Cerebellar nuclear complex (tissue), 1 donor: ENCODE measurements at regions not wholly inside any gene's neighbourhood (a gene's known extent, or its start where the extent isn't known, plus 50 kb on each side); places are given as distances from the start of the nearest gene placed in this dataset.

ENCODE experiments used
- DNase-seq, 2 experiments: peaks; one replicate each; lab custom pipeline; 2025; lab: John Stamatoyannopoulos, UW

DNA sequence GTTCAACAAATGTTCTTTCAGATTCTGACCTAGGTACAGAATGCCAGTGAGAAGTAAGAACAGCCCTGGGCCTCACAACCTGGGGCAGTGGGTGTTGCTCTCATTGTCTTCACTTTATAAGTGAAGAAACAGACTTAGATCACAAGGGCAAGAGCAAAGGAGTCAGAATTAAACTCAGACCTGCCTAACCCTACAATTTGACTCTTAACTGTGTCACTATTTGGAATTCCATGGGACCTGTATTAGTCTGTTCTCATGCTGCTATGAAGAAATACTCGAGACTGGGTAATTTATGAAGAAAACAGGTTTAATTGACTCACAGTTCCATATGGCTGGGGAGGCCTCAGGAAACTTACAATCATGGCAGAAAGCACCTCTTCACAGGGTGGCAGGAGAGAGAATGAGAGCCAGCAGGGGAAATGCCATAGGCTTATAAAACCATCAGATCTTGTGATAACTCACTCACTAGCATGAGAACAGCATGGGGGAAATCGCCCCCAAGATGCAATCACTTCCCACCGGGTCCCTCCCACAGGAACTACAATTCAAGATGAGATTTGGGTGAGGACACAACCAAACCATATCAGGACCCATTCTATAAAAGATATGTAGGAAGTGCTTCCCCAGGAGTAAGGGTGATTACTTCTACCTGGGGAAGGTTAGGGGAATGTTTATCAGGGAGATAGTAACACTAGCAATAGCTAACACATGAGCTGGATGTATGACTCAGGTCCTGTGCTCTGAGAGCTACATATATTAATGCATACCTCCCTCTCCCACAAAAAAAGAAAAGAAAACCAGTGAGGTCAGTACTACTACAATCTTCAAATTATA, 270.1 kb downstream of the SOX9 start:
- DNase-seq: no peak

GRCh38 chr17:72392056-72393010, 271.5 kb downstream of the SOX9 start:
- no peak for DNase-seq

- DNase-seq: no peak
Observed at GRCh38 chr17:72393553-72393952, 272.7 kb downstream of the SOX9 start.

GRCh38 chr17:72394531-72394930, 273.7 kb downstream of the SOX9 start:
- DNase-seq: no peak

DNA sequence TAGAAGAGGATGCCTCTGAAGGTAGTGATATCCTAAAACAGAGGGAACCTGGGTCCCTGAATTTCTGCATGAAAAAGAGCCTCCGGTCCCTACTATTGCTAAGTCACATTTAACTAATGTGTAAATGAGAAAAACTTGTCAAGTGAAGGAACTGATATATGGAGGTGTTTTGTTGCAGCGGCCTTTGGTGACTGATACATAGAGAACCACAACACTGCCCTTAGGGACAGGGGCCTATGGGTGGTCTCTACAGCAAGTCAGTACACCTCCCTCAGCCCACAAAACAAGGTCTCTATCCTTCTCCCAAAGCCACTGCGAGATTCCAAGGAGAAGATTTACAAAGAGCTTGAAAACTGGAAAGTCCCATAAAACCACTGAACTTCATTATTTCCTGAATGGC, 275.3 kb downstream of the SOX9 start:
- no peak for DNase-seq

GRCh38 chr17:72397223-72397667, 276.4 kb downstream of the SOX9 start:
- DNase-seq: no peak

- DNase-seq: no peak
Observed at GRCh38 chr17:72397687-72398086, 276.9 kb downstream of the SOX9 start.

DNA sequence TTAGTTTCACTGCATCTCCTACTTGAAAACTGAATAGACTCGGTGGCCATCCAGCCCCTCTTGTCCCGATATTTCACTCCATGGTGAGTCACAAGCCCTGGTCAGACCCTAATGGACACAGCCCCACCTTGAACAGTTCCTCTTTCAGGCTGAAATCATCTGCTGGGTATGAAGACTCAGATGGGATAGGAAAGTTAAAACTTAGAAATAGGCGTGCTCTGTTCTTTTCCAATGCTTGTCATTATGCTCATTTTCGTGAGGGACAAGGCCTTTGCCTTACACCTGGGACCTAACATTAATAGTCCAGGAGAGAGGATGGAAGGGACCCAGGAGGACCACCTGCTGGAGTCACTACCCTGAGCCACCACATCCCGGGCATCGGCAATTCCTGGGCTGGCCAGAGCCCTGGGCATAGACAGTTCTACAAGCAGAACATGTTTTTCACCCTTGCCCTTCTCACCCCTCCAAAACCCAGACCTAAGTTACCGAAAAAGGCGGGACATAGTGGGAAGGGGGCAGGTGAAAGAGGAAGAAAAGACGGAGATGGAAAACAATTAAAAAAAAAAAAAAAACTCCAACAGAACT, 278.3 kb downstream of the SOX9 start:
- DNase-seq: no peak

DNA sequence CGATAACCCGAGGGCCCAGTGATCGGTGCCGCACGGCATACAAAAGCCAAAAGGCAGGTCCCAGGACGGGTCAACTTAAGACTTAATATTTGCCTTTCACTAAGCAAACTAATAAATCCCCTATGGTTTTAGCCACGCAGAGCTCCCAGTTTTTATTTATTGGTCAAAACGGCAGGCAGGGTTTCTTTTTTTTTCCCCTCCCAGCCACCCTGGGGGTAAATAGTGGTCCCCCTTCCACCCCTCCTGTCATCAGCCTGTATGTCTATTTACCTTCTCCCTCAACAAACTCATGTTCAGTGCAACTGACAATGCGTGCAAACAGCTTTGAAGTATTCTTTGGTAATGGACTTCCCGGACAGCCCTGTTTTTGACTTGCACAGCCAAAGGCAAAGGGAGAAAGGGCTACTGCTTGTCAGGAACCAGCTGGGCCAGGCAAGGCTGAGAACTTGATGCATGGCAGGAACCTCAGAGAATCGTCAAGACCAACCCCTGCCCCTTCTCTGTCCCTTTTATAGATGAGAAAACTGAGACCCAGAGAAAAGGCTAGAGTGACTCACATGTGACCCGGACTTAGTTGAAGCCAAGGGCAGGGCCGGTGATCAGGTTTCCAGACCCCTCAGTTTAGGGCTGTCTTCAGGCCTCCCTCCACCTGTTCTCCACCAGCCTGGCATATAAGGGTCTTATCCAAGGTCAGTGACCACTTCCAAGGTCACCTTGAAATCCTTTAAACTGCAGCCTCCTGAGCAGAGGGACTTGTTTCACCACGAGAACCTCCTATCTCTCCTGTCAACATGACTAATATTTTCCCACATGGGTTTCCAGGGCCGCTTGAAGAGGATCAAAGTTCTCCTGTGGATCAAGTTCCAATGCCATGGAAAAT, 279.0 kb downstream of the SOX9 start:
- no peak for DNase-seq

DNA sequence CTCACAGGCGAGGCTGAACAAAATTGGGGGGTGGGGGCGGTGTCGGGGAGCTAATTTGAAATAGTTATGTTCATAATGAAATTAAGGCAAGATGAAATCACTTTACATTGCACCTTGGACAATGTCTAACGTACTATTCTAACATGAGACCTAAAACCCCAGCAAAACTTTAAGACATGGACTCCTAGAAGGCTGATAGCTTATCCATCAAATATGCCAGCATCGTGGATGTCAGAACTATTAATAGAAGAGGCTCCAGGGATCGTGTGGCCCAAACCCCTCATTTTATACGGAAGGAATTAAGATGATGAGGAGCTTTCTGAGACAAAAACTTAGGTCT, 279.6 kb downstream of the SOX9 start:
- no peak for DNase-seq

GRCh38 chr17:72400863-72401262, 280.0 kb downstream of the SOX9 start:
- DNase-seq: no peak

DNA sequence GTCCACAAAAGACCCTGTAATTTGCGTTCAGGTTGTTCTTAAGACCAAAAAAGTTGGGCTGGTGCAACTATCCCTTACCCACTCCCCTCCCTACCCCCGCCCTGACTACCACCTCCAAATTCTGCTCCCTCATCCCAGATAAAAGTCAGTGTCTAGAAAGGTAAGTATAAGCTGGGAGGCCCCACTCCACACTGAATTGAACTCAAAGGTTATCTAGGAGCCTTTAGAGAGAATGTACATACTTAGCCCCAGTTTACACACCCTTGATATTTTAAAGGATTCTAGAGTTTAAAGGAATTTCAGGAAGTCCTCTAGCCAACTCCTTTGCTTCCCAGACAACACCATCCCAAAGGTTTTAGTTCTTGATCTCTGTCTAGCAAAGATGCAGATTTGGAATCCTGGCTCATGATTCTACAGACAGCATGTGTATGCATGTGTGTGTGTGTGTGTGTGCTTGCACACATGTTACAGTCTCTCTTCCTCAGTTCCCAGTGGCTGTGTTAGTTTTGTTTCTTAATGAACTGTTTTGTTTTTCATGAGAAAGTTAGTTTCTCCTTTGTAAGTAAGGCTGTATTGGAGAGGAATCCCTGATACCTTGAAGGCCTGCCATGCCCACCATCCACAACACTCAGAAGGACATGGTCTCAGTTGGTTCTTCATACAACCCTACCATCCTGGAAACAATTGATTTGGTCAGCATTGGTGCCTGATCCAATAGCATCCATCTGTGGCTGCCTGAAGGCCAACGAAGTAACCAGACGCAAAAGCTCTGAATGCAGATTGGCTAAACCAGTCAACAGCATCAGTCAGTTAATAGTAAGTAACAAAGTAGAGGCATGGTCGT, 281.3 kb downstream of the SOX9 start:
- DNase-seq: no peak

DNA sequence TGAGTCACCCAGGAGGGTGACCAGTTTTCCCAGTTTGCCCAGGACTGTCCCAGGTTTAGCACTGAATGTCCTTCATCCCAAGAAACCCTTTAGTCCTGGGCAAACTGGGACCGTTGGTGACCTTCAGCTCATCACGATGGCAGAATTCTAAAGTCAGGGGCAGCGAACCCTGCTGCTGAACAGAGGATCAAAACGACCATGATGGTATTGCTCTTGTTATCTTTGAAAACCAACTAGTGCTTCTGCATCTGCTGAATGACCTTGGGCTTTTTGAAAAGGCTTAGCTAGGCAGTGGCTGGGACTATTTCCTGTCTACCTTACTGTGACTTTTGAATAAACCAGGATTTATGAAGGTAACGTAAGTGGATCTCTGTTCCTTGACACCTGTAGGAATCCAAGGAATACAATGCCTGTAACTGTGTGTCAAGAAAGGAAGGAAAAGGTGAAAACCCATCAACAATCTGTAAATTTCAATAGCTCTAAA, 281.9 kb downstream of the SOX9 start:
- no peak for DNase-seq

DNA sequence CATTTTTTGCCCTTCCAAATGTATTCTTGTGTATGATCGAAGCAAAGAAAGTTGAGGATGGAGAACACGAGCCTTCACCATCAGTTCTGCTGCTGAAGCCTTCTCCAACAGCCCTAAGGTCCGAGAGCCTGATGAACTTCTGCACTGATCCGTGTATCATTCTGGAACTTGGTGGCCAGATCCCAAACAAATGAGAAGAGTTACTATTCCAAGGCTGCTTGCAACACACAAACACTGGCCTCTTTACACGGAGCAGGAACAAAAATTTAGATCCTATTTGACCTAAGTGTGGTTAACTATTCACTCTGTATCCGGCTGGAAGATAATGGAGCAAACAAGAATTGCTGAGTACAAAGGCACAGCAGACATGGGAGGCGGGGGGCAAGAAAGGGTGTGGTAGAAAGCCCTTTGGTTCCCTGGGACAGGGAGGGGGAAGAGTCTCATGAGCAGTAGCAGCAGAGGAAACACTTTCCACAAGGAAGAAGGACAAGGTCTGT, 282.9 kb downstream of the SOX9 start:
- no peak for DNase-seq

DNA sequence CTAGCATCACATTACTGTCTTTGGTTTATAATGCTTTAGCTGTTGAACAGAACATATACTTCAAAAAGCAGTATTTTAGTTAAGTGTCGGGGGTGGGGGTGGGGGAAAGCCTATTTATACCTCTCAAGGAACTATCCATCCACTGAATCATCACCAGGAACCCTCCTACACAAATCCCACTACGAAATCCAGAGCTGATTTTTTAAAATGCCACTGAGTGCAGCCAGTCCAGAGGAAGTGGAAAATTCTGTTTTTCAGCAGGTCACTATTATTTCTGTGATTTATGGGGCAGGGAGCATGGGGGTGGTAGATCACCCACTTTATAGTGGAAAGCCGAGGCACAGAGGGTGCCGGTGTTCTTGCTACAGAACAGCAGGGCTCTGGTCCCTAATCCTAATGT, 284.1 kb downstream of the SOX9 start:
- DNase-seq: no peak

DNA sequence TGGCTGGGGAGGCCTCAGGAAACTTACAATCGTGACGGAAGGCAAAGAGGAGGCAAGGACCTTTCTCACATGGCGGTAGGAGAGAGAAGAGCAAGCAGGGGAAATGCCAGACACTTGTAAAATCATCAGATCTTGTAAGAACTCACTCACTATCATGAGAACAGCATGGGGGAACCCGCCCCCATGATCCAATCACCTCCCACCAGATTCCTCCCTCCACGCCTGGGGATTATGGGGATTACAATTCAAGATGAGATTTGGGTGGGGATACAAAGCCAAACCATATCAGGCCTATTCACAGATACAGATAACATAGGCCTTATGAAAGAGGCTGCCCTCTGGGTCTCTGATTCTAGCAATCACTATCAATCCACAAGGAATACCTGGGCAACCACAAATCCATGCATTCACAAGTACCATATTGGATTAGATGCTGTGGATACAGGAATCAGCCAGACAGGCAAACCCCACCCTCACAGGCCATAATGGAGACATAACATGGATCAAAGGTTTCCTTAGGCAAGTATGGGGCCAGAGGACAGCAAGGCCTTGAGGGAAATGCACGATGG, 284.9 kb downstream of the SOX9 start:
- DNase-seq: no peak

- no peak for DNase-seq
Observed at GRCh38 chr17:72406498-72406897, 285.7 kb downstream of the SOX9 start.

DNA sequence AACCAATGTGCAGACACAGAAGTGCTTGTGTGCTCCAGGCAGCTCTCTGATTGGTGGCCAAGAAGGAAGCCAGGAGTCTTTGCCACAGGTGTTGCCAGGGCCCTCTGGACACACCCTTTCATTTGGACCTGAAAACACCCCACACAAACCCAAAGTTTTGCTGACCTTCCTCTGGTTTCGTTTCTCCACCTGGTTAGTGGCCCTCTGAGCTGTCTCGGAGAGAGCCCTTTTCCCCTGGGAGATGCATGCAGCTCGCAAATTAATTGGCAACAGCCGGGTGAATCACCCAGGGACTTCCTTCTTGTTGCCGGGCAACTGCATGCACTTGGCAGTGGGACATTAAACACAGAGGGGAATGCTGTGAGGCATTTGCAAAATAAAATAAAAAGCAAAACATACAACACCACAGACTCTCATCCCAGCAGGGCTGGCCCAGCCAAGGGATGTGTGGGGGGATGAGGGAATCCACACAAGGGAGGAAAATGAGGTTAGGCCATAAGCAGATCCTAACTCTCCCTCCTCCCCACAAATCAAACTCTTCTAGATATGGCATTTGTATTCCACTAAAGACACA, 286.6 kb downstream of the SOX9 start:
- DNase-seq: no peak

GRCh38 chr17:72407931-72408330, 287.1 kb downstream of the SOX9 start:
- no peak for DNase-seq

DNA sequence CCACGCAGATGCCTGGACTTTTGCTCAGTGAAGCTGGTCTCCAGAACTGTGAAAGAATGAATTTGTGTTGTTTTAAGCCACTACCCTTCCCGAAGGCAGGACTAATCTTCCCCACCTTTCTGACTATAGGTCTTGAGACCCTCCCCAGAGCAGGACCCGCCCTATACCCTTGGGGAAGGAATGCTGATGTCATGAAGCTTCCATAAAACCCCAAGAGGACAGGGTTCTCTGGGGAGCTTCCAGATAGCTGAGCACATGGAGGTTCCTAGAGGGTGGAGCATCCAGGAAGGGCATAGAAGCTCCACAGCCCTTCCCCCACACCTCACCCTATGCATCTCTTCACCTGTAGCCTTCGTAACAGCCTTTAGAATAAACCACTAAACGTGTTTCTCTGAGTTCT, 287.8 kb downstream of the SOX9 start:
- DNase-seq: no peak
